Spleen (tissue), 7 donors: ENCODE measurements at regions not wholly inside any gene's neighbourhood (a gene's known extent, or its start where the extent isn't known, plus 50 kb on each side); places are given as distances from the start of the nearest gene placed in this dataset.

Experiments
- POLR2A ChIP-seq, 3 donors: fragments of 450-650 bp; IDR thresholded peaks; one replicate each; pipeline ENCODE4 v1.5.1; 2017; ENCODE audit warnings: antibody characterized with exemption in 3 of 3, mild to moderate bottlenecking in 1 of 3
- POLR2AphosphoS5 ChIP-seq, 3 donors: sonication (generic); formaldehyde crosslinking; IDR thresholded peaks; one replicate each; pipeline ENCODE4 v1.5.1; 2017; ENCODE audit warnings: antibody characterized with exemption in 3 of 3
- TF ChIP-seq, protein P1 (sequence below), 11 experiments: fragments of 200-600 bp in 7 of 11; fragments of 450-650 bp in 4 of 11; sonication (generic) in 4 of 11; IDR thresholded peaks in 8 of 11; conservative IDR thresholded peaks in 3 of 11; 1 replicate in 7 of 11; 2 replicates in 4 of 11; pipeline versions ENCODE4 v1.4.0 to v1.8.0; 2016 to 2021; ENCODE audit warnings: antibody characterized with exemption in 11 of 11, inconsistent platforms in 4 of 11, mild to moderate bottlenecking in 1 of 11
- donor health status: DM: no; HTN: no; CAD: no; lungs with moderate emphysema.
- donor health status: DM: no; HTN: no; CAD: no.
- donor health status: DM: no; HTN: no; CAD: no.

DNA sequence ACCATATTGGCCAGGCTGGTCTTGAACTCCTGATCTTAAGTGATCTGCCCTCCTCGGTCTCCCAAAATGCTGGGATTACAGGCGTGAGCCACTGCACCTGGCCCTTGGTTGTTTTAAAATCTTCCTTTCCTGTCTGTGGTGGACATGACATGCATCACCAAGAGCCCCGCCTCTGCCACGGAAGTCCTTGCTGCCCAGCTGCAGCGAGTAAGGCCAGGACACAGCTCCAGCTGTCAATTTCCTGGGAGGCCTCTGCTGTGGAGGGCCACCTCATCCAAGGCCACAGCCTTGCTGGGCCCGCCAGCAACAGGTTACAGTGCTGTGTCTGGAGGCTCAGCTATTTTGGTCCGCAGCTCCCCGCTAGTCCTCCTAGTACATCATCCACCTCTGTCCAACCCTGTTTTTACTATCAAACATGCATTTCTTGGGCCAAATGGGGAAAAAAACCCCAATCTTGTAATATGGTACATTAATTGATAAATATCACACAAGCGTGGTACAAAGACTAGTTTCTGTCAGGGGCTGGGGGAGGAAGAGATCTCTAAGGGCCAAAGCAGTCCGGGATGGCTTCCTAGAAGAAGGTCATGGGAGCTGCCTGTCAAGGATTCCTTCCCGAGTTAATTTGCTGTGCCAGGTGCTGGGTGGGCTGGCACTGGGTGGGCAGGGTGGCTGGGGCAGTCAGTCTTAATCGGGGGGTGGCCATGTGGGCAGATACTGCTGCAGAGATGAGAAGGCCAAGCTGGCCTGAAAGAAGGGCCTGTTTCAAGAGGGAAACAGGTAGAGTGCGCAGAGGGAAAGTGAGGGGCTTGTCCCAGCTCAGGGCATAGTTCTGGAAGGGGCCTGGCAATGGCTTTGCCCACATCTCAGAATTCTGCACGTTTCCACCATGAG is 100.5 kb downstream of the INHBB start:
- TF ChIP-seq POLR2A (IDR thresholded peaks at IDR 0.05) (no peak), POLR2AphosphoS5 (IDR thresholded peaks at IDR 0.05) (no peak)
- TF ChIP-seq, protein P1, sequence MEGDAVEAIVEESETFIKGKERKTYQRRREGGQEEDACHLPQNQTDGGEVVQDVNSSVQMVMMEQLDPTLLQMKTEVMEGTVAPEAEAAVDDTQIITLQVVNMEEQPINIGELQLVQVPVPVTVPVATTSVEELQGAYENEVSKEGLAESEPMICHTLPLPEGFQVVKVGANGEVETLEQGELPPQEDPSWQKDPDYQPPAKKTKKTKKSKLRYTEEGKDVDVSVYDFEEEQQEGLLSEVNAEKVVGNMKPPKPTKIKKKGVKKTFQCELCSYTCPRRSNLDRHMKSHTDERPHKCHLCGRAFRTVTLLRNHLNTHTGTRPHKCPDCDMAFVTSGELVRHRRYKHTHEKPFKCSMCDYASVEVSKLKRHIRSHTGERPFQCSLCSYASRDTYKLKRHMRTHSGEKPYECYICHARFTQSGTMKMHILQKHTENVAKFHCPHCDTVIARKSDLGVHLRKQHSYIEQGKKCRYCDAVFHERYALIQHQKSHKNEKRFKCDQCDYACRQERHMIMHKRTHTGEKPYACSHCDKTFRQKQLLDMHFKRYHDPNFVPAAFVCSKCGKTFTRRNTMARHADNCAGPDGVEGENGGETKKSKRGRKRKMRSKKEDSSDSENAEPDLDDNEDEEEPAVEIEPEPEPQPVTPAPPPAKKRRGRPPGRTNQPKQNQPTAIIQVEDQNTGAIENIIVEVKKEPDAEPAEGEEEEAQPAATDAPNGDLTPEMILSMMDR (IDR thresholded peaks at IDR 0.05 in 8 of 11, conservative IDR thresholded peaks at IDR 0.05 in 3 of 11): no peak
